Neural cell (in vitro differentiated cells): ENCODE measurements at regions not wholly inside any gene's neighbourhood (a gene's known extent, or its start where the extent isn't known, plus 50 kb on each side); places are given as distances from the start of the nearest gene placed in this dataset.

Experiments
- H2AFZ ChIP-seq: fragments of 200-600, 300-800 bp; sonication (generic), shearing (Covaris generic); 2 replicates; pipeline ENCODE4 v1.6.0; 2014; ENCODE audit warnings: low read depth, mild to moderate bottlenecking, antibody characterized with exemption, low read length, moderate library complexity
- H3F3A ChIP-seq: fragments of 200-600 bp; shearing (Covaris generic); 2 replicates; pipeline ENCODE4 v1.6.1; 2016; ENCODE audit warnings: mild to moderate bottlenecking, moderate library complexity, mixed read lengths, antibody characterized with exemption, low read length; ENCODE audit not compliant: insufficient read depth, poor library complexity, severe bottlenecking
- H3K27ac ChIP-seq: fragments of 200-600, 300-800 bp; sonication (generic), shearing (Covaris generic); 2 replicates; pipeline ENCODE4 v1.5.1; 2014; ENCODE audit warnings: mild to moderate bottlenecking, low read length, moderate library complexity
- H3K27me3 ChIP-seq: fragments of 300-800, 200-600 bp; sonication (generic), shearing (Covaris generic); 2 replicates; pipeline ENCODE4 v1.6.0; 2014; ENCODE audit warnings: mild to moderate bottlenecking, low read depth, low read length, moderate library complexity; ENCODE audit not compliant: insufficient read depth
- H3K36me3 ChIP-seq: fragments of 300-800, 200-600 bp; sonication (generic), shearing (Covaris generic); 2 replicates; pipeline ENCODE4 v1.5.1; 2014; ENCODE audit warnings: mild to moderate bottlenecking, antibody characterized with exemption, low read length, moderate library complexity; ENCODE audit not compliant: insufficient read depth
- H3K4me2 ChIP-seq: fragments of 300-800, 200-600 bp; sonication (generic), shearing (Covaris generic); 2 replicates; pipeline ENCODE4 v1.6.0; 2014; ENCODE audit warnings: mild to moderate bottlenecking, low read length
- H3K4me3 ChIP-seq: fragments of 300-800, 200-600 bp; sonication (generic), shearing (Covaris generic); 2 replicates; pipeline ENCODE4 v1.5.1; 2014; ENCODE audit warnings: mild to moderate bottlenecking, low read length, moderate library complexity
- H3K79me2 ChIP-seq: fragments of 200-600 bp; shearing (Covaris generic); replicated peaks from 2 replicates; pipeline ENCODE4 v1.6.0; 2014; ENCODE audit warnings: mild to moderate bottlenecking, low read length, moderate library complexity; ENCODE audit not compliant: insufficient read depth
- H3K9ac ChIP-seq: fragments of 300-800, 200-600 bp; sonication (generic), shearing (Covaris generic); 2 replicates; pipeline ENCODE4 v1.6.1; 2016; ENCODE audit warnings: mild to moderate bottlenecking, low read length, mixed read lengths
- H3K9me2 ChIP-seq: fragments of 200-600 bp; shearing (Covaris generic); 2 replicates; pipeline ENCODE4 v1.6.1; 2016; ENCODE audit warnings: mild to moderate bottlenecking, low read length, mixed read lengths; ENCODE audit not compliant: insufficient read depth
- H3K9me3 ChIP-seq: fragments of 200-600, 300-800 bp; sonication (generic), shearing (Covaris generic); 2 replicates; pipeline ENCODE4 v1.6.1; 2016; ENCODE audit warnings: mild to moderate bottlenecking, mixed run types, low read length, moderate library complexity, mixed read lengths
- H4K20me1 ChIP-seq: fragments of 200-600 bp; shearing (Covaris generic); 2 replicates; pipeline ENCODE4 v1.6.1; 2016; ENCODE audit warnings: mild to moderate bottlenecking, mixed run types; ENCODE audit not compliant: insufficient read depth
- EP300 ChIP-seq: fragments of 450-650 bp; conservative IDR thresholded peaks from 2 replicates; pipeline ENCODE4 v1.6.1; 2014; ENCODE audit warnings: antibody characterized with exemption, mild to moderate bottlenecking, moderate library complexity; ENCODE audit not compliant: poor library complexity, severe bottlenecking
- EZH2 ChIP-seq: fragments of 200-600, 300-800 bp; shearing (Covaris generic), sonication (generic); IDR thresholded peaks from 2 replicates; pipeline ENCODE4 v1.6.1; 2014; ENCODE audit warnings: antibody characterized with exemption, low read length, borderline replicate concordance, mild to moderate bottlenecking; ENCODE audit not compliant: insufficient read depth, poor library complexity, severe bottlenecking
- MXI1 ChIP-seq: fragments of 450-650 bp; conservative IDR thresholded peaks from 2 replicates; pipeline ENCODE4 v1.6.1; 2014; ENCODE audit warnings: antibody characterized with exemption, mild to moderate bottlenecking; ENCODE audit not compliant: poor library complexity, severe bottlenecking
- POLR2AphosphoS5 ChIP-seq: IDR thresholded peaks from 2 replicates; pipeline ENCODE4 v1.6.1; 2012
- RAD21 ChIP-seq: fragments of 450-650 bp; conservative IDR thresholded peaks from 2 replicates; pipeline ENCODE4 v1.6.1; 2014; ENCODE audit warnings: antibody characterized with exemption, mild to moderate bottlenecking, moderate library complexity
- SMC3 ChIP-seq: fragments of 450-650 bp; conservative IDR thresholded peaks from 2 replicates; pipeline ENCODE4 v1.6.1; 2014; ENCODE audit warnings: antibody characterized with exemption, mild to moderate bottlenecking, moderate library complexity; ENCODE audit not compliant: poor library complexity
- TAF1 ChIP-seq: IDR thresholded peaks from 2 replicates; pipeline ENCODE4 v1.6.1; 2012; ENCODE audit warnings: low read depth
- TF ChIP-seq, protein P1 (sequence below): fragments of 450-650 bp; IDR thresholded peaks from 2 replicates; pipeline ENCODE4 v1.5.1; 2014; ENCODE audit warnings: antibody characterized with exemption, mild to moderate bottlenecking, moderate library complexity; ENCODE audit not compliant: poor library complexity, severe bottlenecking
- TF ChIP-seq, protein P2 (sequence below): IDR thresholded peaks from 2 replicates; pipeline ENCODE4 v1.6.1; 2012; ENCODE audit warnings: borderline replicate concordance

DNA sequence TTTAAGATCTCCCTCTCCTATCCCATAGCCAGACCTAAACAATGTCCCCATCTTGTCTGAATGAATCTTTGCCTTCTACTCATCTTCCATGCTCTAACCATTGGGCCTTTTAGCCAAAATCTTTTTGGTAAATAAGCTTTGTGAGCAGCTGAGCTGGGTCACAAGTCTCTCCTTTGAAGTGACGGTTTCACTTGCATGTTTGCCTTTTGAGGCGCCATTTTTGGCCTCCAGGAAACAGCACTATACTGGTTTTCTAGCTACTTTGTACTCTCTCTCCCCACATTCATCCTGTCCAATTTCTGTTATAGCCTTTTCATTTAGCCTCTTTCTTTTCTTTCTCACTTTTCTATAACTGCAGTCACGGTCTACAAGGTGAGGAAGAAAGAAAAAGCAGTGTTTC lies 195.5 kb upstream of the C9orf72 start:
- no peaks in the 10 kb centered on the region for H3K79me2 ChIP-seq
- no peaks in the 10 kb centered on the region for H4K20me1 ChIP-seq
- H3F3A ChIP-seq = peaks cover 5% of the 10 kb centered on the region
- H3K9me2 ChIP-seq = no peaks in the 10 kb centered on the region
- H2AFZ ChIP-seq = no peak overlapping the region
- no peak overlapping the region for H3K9ac ChIP-seq
- H3K27me3 ChIP-seq = no peaks in the 10 kb centered on the region
- H3K27ac ChIP-seq = no peak overlapping the region
- no peak overlapping the region for H3K4me3 ChIP-seq
- no peaks in the 10 kb centered on the region for H3K36me3 ChIP-seq
- TF ChIP-seq EP300 = no peak
- TF ChIP-seq, protein P1, sequence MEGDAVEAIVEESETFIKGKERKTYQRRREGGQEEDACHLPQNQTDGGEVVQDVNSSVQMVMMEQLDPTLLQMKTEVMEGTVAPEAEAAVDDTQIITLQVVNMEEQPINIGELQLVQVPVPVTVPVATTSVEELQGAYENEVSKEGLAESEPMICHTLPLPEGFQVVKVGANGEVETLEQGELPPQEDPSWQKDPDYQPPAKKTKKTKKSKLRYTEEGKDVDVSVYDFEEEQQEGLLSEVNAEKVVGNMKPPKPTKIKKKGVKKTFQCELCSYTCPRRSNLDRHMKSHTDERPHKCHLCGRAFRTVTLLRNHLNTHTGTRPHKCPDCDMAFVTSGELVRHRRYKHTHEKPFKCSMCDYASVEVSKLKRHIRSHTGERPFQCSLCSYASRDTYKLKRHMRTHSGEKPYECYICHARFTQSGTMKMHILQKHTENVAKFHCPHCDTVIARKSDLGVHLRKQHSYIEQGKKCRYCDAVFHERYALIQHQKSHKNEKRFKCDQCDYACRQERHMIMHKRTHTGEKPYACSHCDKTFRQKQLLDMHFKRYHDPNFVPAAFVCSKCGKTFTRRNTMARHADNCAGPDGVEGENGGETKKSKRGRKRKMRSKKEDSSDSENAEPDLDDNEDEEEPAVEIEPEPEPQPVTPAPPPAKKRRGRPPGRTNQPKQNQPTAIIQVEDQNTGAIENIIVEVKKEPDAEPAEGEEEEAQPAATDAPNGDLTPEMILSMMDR = no peak
- no peak for TF ChIP-seq EZH2
- no peak for TF ChIP-seq POLR2AphosphoS5
- no peak for TF ChIP-seq SMC3
- no peak for TF ChIP-seq MXI1
- TF ChIP-seq RAD21 = no peak
- no peak for TF ChIP-seq TAF1
- TF ChIP-seq, protein P2, sequence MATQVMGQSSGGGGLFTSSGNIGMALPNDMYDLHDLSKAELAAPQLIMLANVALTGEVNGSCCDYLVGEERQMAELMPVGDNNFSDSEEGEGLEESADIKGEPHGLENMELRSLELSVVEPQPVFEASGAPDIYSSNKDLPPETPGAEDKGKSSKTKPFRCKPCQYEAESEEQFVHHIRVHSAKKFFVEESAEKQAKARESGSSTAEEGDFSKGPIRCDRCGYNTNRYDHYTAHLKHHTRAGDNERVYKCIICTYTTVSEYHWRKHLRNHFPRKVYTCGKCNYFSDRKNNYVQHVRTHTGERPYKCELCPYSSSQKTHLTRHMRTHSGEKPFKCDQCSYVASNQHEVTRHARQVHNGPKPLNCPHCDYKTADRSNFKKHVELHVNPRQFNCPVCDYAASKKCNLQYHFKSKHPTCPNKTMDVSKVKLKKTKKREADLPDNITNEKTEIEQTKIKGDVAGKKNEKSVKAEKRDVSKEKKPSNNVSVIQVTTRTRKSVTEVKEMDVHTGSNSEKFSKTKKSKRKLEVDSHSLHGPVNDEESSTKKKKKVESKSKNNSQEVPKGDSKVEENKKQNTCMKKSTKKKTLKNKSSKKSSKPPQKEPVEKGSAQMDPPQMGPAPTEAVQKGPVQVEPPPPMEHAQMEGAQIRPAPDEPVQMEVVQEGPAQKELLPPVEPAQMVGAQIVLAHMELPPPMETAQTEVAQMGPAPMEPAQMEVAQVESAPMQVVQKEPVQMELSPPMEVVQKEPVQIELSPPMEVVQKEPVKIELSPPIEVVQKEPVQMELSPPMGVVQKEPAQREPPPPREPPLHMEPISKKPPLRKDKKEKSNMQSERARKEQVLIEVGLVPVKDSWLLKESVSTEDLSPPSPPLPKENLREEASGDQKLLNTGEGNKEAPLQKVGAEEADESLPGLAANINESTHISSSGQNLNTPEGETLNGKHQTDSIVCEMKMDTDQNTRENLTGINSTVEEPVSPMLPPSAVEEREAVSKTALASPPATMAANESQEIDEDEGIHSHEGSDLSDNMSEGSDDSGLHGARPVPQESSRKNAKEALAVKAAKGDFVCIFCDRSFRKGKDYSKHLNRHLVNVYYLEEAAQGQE = no peak
- H3K9me3 ChIP-seq = no peaks in the 10 kb centered on the region
- no peak overlapping the region for H3K4me2 ChIP-seq

DNA sequence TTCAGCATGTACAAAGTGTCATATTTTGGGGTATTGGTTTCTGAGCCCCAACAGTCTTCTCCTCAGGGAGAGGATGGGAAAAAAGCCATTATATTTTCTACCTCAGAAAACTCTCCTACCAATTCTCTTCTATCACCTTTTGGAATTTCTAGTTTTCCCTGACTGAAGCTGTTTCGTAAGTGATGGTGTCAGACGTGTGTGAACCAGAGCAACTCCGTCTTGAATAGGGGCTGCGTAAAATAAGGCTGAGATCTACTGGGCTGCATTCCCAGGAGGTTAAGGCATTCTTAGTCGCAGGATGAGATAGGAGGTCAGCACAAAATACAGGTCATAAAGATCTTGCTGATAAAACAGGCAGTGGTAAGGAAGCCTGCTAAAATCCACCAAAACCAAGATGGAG lies 197.3 kb upstream of the C9orf72 start:
- no peak overlapping the region for H3K27ac ChIP-seq
- no peaks in the 10 kb centered on the region for H3K9me3 ChIP-seq
- H4K20me1 ChIP-seq = no peaks in the 10 kb centered on the region
- no peak overlapping the region for H3K4me3 ChIP-seq
- H3K9ac ChIP-seq = no peak overlapping the region
- peaks cover 5% of the 10 kb centered on the region for H3F3A ChIP-seq
- TF ChIP-seq, protein P1 = no peak
- TF ChIP-seq MXI1 = no peak
- no peak for TF ChIP-seq EP300
- no peak for TF ChIP-seq TAF1
- TF ChIP-seq SMC3 = no peak
- no peak for TF ChIP-seq POLR2AphosphoS5
- no peak for TF ChIP-seq EZH2
- no peak for TF ChIP-seq RAD21
- TF ChIP-seq, protein P2 = no peak
- H3K4me2 ChIP-seq = no peak overlapping the region
- H2AFZ ChIP-seq = no peak overlapping the region
- H3K36me3 ChIP-seq = no peaks in the 10 kb centered on the region
- no peaks in the 10 kb centered on the region for H3K79me2 ChIP-seq
- no peaks in the 10 kb centered on the region for H3K27me3 ChIP-seq
- H3K9me2 ChIP-seq = no peaks in the 10 kb centered on the region
